HK-2 (cell line): ENCODE measurements at regions not wholly inside any gene's neighbourhood (a gene's known extent, or its start where the extent isn't known, plus 50 kb on each side); places are given as distances from the start of the nearest gene placed in this dataset.

ENCODE experiments used
- DNase-seq: peaks from one replicate; pipeline ENCODE4 v3.0.0-alpha.2; 2018; ENCODE audit not compliant: unreplicated experiment

DNA sequence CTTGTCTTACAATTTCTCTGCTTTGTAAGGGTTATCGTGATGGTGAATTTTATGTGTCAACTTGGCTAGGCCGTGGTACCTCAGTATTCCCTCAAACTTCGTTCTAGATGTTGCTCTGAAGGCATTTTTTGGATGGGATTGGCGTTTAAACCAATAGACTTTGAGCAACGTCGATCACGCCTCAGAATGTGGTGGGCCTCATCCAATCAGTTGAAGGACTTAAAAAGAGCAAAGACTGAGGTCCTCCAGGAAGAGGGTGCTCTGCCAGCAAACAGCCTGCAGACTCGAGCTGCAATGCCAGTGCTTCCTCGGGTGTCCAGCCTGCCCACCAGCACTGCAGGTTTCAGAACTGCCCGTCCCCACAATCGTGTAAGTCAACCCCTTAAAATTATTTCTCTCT lies 145.8 kb upstream of the SALL3 start:
- DNase-seq, result no peak

DNA sequence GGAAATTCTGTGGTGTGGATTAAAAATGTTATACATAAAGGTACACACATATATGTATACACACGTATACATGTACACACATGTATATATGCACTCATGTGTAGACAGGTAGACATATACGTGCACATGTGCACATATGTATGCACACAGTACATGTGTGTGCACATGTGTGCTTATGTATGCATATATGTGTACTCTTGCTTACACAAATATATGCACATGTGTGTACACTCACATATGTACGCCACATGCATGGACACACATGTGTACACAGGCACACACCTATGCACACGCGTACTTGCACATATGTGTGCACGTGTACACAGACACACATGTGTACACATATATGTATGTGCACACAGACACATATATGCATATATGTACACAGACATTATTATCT lies 142.8 kb upstream of the SALL3 start:
- no peak for DNase-seq

DNA sequence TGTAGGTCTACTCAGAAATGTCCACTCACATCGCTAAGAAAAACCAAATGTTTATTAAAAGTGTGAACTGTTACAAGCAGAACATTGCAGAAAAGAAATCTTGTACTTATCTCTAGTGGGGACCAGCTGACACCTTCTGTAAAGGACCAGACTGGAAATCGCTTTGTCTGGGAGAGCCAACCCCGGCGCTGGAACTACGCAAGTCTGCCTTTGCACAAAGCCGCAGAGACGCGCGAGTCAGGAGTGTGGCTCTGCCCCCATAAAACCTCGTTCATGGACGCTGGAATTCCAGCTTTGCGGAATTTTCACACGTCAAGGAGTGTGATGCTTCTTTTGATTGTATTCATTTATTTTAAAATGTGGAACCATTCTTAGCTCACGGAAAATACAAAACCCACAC lies 141.9 kb upstream of the SALL3 start:
- DNase-seq, result no peak

DNA sequence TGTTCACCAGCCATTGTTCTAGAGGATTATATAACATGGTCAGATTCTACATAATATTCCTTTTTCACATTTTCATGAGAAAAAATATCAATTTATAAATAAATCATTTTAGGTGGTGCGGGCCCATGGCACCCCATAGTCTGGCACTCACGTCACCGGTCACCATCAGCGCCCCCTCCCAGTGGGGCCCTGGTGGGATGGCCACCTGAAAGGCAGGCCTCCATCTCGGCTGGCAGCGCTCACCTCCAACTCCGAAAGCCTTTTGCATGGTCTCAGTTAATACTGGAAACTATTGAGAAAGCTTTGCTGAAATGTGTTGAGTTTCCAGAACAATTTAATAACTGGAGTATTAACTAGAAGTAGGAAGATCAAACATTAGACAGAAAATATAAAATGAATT lies 141.4 kb upstream of the SALL3 start:
- DNase-seq, result no peak

DNA sequence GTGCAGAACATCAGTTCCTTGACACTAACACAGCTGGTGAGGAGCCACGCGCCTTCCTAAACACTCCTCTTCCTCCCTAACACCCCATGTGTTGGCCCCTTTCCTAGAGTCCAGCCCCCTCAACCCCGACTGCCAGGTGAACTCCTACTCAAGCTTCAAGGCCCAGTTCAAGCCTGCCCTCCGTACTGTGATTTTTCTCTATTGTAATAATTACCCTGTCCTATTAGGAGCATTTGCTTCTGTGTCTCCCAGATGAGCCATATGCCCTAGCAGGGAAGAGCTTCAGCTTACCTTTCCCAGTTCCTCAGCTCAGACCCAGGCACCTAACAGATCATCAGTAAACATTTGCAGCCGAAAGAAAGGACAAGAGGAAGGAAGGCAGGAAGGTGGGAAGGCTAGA lies 130.6 kb upstream of the SALL3 start:
- no peak for DNase-seq

DNA sequence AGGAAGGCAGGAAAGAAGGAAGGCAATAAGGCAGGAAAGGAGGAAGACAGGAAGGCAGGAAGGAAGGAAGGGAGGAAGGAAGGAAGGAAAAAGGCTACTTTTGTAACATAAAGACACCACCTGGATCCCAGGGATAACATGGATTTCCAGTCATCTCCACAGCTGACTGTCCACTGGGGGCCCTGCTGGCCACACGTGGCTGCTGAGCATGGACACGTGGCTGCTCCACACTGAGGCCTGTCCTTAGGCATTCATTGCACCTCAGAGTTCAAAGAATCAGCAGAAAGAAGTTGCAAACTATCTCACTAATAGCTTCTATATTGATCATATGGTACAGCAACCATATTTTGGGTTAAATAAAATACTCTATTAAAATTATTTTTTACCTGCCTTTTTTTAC lies 130.2 kb upstream of the SALL3 start:
- no peak for DNase-seq

DNA sequence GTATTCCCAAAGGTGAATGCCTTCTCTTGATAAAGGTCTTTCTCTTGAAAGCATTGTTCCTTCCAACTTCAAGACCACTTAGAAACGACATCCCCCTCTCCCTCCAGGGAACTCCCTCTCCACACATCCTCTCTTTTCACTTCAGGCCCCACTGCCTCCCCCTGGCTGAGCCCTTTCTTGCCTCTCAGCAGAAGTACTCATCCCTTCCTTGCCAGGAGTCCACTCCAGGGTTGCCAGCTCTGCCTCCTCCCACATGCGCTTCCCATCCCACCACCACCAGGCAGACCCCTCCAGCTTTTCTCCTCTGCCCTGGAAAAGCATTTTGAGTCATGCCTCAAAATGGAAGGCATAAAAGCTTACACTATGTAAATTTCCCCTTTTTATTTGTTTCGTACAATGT lies 126.3 kb upstream of the SALL3 start:
- no peak for DNase-seq

DNA sequence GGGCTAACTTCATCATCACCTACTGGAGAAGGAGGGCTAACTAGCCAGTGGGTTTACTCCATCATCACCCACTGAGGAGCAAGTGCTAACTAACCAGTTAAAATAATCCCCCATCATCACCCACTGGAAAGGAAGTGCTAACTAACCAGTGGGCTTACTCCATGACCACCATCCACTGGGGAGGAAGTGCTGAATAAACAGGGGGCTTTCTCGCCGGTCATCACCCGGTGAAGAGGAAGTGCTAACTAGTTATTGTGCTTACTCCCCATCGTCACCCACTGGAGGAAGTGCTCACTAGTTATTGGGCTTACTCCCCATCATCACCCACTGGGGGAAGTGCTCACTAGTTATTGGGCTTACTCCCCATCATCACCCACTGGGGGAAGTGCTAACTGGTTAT lies 124.4 kb upstream of the SALL3 start:
- DNase-seq, result no peak

DNA sequence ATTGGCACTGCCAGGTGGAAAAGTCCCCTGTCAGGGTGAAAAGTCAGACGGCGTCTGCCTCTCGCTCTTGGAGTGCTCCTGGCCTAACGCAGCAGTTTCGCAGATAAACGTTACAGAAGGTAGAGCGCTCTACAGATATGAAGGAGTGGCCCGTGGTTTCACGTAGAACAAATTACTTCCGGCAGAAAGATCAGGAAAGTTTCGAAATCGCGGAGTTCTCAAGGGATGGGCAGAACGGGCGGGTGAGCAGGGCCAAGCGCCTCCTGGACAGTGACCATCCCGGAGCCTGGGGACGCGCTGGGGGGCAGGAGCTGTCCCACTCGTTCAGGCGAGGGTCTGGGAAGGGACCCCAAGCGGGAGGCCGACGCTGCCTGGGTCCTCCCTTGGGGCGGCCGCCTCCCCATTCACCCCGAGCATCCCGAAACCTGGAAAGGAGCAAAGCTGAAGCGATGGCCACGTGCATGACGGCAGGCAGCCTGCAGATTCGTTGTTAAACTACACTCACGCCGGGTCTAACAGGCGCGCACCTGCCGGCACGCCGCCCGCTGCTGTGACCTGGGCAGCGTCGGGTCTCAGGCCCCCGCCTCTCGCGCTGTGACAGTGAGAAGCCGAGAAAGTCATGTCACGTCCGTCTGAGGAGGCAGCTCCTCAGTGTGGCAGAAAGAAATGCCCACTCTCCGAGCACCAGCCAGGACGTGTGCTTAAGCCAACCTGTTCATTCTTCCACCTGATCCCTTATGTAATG lies 122.9 kb upstream of the SALL3 start:
- no peak for DNase-seq

DNA sequence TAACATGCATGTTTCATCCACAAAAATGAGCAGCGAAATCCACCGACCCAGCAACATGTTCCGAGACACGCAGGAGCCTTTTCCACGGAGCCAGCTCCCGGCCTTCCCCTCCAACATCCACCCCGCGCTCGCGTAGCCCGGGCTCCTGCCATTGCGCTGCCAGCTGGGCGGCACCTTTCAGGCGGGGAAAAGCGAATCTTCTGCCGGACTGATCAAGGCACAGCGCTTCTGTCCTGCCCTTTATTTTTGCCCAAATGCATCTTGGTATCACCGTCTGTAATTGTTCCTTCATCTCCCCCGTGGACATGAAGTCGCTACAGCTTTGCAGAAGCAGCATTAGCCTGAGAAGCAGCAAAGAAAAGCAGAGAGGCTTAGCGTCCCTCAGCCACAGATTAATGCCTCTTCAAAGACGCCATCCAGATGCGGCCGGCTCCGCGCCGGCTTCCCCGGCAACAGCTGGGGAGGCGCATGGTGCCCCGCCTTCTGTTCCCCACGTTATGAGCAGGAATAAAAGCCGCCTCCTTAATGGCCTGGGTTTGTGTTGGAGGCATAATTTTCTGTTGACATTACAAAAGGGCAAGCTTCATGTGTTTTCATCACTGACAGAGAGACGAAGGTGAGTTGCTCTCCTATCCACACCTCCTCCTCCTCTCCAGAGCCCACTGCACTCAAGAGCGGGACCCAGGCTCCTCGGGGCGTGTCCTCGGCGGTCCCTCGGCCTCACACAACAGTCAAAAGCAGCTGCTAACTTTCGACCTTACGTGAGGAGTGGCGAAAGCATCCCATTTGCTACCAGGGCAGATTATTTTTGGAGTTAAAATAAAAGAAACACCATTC lies 122.1 kb upstream of the SALL3 start:
- no peak for DNase-seq

DNA sequence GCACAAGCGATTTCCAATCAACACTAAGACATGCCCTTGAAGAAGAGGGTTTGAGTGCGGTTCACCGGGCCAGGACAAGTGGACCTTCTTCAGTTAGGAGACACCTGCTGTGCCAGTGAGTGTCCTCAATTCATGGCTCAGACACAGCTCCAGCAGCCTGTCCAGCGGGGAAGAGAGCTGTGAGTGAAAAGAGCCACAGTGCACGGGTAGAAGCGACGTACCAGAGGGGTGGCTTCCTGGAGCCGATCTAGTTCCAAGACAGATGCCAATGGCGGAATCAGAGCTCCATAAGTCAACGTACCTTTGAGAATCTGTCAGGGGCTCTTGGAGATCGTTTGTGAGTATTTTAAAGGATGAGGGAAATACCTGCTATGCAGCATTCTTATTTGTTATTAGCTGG lies 119.9 kb upstream of the SALL3 start:
- DNase-seq, result no peak

DNA sequence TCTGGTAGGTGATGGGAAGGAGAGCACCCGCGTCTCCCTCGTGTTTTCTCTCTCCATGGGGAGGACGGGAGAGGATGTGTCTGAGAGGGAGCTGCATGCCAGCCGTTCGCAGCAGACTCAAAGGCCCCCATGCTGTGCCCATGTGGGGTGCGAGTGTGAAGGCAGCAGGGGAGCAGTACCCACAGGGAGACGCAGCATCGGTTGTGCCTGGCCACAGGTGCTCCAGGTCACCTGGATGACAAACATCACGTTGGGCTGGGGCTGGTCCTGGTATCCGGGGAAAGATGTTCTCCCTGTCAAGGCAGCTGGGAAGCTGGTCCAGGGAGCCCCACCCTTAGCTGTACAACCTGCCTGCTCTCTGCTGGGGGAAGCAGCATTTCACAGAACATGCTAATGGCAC lies 119.5 kb upstream of the SALL3 start:
- DNase-seq, result no peak

DNA sequence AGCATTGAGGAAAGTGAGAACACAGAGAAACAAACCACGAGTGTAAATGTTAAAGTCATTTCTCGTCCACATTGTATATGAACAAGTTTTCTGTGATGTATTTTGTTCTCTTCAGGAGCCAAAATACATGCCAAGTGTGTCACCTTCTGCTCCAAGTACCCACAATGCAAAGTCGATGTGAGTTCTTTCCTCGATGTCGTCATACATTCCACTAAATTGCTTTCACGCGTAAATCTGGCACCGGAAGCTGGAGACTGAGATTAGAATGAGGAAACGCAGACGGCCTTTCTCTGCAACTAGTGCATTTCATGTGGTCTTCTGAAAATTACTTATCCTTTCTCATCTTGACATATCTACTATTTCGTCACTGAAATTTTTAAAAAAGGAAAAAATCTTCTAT lies 118.5 kb upstream of the SALL3 start:
- no peak for DNase-seq

DNA sequence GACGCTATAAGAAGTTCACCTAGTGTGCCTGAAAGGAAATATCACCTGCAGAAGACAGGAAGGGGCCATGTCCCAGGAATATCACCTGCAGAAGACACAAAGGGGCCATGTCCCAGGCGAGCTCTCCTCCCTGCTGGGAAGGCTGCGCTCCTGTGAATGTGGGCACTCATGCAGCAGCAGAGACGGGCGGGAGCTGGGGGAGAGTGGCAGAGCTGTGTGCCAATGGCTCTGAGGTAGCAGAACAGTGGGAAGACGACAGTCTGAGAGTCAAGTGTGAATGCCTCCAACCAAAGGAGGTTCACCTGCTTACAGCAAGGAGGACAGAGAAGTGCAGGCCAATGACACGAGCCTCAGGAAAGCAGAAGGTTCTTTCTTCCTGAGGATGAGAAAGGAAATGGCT lies 117.9 kb upstream of the SALL3 start:
- DNase-seq, result no peak

DNA sequence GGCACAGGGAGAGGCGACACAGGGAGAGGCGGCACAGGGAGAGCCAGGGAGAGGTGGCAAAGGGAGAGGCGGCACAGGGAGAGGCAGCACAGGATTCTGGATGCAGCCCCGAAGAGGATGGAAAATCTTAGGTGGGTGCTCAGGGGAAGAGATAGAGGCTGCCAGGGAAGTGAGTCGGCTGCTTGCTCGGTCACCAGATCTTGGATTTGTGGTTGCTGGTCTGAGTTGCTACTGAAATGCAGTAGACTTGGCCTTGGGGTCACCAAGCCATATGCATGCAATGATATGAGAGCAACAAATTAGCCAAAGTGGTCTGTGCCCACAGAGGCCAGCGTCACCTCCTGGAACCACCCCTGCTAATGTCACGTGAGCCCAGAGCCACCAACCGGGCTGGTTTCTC lies 117.2 kb upstream of the SALL3 start:
- no peak for DNase-seq

DNA sequence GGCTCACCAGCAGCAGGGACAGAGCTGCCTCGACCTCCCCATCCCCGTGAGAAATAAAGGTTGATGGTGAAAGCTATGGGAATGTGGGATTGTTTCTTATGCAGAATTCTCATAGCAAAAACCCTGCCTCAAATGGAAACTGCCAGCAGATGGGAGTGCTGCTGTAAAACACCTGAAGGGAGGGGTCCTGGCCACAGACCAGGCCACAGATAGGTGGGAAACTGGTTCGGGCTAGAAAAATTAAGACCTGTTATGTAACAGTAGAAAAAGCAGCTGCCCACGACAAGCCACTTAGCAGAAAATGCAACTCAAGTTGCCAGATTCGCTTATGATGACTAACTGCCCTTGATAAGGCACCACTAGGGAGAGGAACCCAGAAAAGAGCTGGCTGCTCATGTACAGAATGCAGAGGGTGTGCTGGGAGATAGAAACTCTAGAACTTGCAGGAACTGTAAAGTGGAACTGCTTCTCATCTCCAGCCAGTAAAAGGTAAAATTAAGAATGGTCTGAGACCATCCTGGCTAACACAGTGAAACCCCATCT lies 114.5 kb upstream of the SALL3 start:
- no peak for DNase-seq

DNA sequence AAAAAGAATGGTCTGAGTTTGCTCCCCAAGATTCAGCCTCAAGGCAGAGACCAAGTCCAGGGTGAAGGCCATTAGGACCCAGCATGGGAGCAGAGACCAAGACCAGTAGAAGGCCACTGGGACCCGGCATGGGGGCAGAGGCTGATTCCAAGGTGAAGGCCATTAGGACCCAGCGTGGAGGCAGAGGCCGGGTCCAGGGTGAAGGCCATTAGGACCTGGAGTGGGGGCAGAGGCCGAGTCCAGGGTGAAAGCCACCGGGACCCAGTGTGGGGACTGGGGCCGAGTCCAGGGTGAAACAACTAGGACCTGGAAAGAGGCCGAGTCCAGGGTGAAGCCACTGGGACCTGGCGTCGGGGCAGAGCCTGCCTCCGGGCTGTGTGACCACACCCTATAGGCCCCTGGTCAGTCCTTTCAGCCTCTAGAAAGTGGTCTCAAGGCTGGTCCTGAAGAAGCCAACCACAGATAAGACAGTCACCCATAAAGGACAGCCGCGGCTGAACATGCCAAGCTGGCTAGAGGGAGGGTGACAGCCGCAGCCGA lies 113.8 kb upstream of the SALL3 start:
- no peak for DNase-seq

DNA sequence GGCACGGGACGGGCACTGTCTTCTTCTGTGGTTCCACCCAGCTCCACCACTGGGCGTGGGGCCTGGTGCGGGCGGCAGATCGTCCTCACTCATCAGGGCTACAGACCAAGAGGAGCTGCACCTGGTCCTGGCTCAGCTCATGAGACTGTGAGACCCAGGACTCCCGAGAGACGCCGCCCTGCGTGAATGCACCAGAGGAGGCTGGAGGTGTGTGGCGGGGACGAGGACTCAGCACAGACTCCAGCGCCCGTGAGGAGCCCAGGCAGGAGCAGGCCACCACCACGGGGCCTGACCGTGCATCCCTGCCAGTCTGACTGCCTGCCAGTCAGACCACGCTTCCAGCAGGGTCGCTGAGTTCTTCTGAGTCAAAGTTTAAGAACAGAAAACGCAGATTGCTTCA lies 112.5 kb upstream of the SALL3 start:
- DNase-seq, result no peak

DNA sequence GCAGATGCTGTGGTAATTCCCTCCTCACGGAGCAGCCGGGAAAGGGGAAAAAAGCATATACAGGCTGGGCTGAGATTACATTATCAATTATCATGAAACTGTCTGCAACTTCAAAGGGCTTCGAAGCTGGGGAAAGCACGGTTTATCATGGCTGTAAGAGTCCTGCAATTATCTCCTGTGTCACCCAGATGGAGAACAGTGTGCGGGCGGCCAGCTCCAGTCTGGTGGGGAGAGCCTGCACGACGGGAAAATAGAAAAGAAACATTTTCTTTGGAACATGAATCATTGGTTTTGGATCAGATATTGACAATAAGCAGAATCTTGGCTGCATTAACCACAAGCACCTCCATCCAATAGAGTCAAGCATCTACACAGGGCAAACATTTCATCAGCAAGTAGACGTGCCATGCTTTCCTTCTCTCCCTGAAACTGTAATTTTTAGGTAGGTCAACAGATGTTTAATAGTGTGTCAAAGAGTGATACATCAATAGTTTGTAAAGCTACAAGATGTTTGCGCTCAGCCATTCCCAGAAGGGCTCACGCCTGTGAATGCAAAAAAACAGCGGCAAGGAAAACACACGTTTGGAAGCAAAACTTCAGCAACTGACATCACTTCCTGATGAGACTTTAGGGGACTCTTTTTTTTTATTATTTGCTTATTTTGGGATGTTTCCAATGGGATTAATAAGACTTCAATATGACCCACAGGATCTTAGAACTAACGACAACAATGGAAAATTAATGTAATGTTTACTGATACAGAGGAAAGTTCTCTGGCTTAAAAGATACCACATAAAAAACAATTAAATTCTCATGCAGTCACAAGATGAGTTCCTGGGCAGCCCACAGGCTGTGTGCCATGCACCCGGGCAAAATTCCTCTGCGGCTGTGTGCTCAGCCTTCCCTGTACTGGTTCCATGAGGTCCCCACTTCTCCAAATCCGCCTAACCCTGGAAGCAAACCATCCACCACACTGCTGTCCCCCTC lies 111.0 kb upstream of the SALL3 start:
- DNase-seq, result no peak

DNA sequence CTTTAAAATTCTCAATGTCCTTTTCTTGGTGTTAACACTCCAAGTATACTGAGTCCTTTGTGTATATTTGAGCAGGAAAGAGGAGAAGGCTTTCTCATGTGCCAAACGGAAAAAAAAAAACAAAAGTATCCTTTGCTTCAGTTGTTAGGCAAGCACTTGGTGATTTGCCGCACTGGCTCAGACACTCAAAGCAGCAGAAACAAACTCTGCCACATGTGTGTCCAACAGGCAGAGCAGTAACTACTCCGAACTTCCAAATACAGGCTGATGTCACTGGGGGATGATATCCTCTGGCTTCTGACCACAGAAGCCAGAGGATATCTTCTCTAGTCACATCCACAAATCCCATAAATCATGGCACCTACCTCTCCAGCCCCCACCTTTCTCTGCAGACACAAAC lies 108.0 kb upstream of the SALL3 start:
- no peak for DNase-seq

DNA sequence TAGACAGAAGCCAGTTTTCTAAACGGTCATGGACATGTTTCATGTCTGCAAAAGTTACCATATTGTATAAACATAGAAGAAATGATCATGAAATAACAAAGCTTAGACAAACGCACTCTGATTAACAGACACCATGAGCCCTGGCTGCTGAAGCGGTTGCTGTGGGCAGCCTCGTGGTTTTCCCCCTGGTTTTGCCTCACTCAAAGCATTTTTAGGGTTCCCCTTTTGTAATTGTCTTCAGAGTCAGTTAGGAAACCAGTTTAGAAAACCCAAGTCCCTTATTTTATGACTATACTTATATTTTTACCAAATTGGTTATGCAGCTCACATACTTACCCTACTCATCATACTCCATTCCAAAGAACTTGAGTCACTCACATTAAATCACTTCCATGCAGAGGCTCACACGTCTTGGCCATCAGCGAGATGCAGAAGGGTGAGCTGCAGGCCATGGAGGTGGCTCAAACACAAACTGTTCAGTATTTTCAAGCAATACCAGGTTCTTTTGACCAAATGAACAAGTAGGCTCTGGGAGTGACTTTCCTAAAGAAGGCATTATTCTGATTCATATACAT lies 105.6 kb upstream of the SALL3 start:
- DNase-seq, result no peak
